Head of caudate nucleus (tissue), 42 donors: ENCODE measurements at regions not wholly inside any gene's neighbourhood (a gene's known extent, or its start where the extent isn't known, plus 50 kb on each side); places are given as distances from the start of the nearest gene placed in this dataset.
A peak's percentile ranks its signal among the peaks of the same experiment; 100 is the strongest.

ENCODE experiments used
- DNase-seq, 42 donors: peaks; one replicate each; pipeline versions ENCODE4 v3.0.0 to v3.0.0-alpha.2; 2020 to 2021; ENCODE audit warnings: mixed read lengths in 7 of 42
- intact Hi-C: fragments of 100-400 bp; cut with DNase I; formaldehyde crosslinking; loops from one replicate; pipeline ENCODE4 v1.15.0; 2022

- intact Hi-C loops: no loop called here
- DNase-seq: no peak
Measured at GRCh38 chr4:11546391-11547175, 117.9 kb upstream of the HS3ST1 start.

GRCh38 chr4:11545651-11546050 is 117.0 kb upstream of the HS3ST1 start:
- intact Hi-C loops: no loop called here

DNA sequence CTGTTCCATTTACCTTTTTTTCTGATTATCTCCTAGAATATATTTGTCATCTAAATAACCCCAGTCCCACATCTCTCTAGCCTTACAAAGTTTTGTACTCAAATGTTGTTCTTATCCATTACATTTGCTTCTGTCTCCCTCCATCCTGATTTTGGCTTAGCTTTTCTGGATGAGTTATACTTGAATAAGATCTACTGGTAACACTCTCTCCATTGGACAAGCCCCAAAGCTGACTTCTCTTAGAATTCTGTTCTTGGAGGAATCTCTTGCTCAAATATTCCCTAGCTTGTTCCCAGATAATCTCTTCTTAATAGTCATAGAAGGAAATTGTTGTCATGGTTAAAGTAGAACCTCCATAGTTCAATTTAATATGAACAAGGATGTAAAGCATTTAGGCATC is 115.5 kb upstream of the HS3ST1 start:
- no peak for DNase-seq
- intact Hi-C loops: no loop called here

More at GRCh38 chr4:11545651-11546050, 117.0 kb upstream of the HS3ST1 start:
- DNase-seq: no peak

GRCh38 chr4:11543706-11544105 is 115.0 kb upstream of the HS3ST1 start:
- intact Hi-C loops: no loop called here
- no peak for DNase-seq

- intact Hi-C loops: no loop called here
- DNase-seq: no peak
Measured at GRCh38 chr4:11542952-11543351, 114.3 kb upstream of the HS3ST1 start.

DNA sequence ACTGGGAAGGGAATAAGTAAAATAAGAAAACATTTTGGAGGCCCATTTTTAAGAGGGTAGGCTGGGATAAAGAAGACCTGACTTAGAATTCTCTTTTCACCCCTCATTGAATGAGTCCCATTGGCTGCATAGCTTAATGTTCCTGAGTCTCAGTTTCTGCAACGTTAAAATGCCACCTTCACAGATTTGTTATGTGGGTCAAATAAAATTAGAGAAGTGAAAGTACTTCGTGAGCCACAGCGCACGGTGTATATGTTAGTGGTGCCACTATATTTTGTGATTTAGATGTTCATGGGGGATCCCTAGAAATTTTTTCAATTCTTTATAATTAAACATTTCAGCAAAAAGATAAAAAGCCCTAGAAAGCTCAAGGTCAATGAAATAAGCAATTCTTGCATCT is 109.2 kb upstream of the HS3ST1 start:
- no peak for DNase-seq
- intact Hi-C loops: no loop called here

DNA sequence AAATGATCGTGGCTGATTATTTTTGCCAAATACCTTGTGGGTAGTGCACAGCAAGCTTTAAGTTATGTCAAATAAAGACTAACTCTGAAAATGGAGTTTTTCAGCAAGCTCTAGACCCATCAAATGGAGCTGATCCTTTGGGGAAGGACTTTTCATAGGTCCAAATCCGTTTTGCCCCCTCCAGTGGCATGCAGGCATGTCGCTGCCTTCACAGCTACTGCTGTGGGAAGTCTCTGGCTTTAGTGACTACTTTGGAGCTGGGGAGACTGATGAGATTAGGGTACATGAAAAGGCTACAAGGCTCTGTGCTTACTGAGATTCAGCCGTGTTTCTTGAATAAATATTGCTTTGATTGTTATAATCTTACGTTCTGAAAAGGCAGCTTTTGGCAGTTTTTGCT is 106.6 kb upstream of the HS3ST1 start:
- DNase-seq: no peak
- intact Hi-C loops: no loop called here

DNA sequence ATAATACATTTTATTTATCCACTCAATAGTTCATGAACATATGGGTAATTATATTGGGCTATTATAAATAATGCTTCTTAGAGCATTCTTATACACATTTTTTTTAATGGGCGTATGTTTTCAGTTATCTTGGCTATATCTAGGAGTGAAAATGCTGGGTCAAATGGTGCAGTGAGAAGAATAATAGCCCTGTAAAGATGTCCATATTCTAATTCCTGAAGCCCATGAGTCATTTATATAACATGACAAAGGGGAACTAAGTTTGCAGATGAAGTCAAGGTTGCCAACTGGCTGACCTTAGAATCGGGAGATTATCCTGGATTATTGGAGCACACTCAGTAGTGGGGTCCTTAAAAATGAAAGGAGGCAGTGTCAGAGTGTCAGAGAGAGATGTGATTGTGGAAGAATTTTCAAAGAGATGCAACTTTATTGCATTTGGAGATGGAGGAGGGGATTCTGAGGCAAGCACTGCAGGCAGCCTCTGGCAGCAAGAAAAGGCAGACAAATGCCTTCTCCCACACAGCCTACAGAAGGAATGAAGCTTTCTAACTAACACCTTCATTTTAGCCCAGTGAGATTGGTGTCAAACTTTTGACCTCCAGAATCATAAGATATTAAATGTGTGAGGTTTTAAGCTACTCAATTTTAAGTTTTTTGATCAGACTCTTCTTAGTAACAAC is 106.1 kb upstream of the HS3ST1 start:
- no peak for DNase-seq
- intact Hi-C loops: no loop called here

- no peak for DNase-seq
- intact Hi-C loops: no loop called here
Measured at GRCh38 chr4:11532138-11532537, 103.4 kb upstream of the HS3ST1 start.

GRCh38 chr4:11529625-11530201 is 101.0 kb upstream of the HS3ST1 start:
- intact Hi-C loops: no loop called here
- DNase-seq: no peak

DNA sequence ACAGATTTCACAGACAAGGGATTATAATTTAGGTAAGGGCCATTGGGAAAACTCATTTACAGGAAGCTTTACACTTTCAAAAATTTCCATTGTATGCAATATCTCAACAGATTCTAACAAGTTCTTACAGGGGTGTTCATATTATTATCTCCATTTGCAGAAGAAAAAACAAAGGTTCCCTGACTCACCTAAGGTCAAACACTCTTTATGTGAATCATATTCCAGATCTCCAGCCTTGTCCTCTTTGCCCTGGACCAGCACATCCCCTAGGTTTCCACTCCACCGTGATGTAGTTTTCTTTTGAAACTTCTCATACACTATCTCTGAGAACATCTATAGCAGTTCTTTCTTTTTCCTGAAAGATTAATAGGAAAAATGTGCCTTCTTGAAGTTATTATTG is 96.4 kb upstream of the HS3ST1 start:
- intact Hi-C loops: no loop called here
- DNase-seq: no peak

- no peak for DNase-seq
- intact Hi-C loops: no loop called here
Measured at GRCh38 chr4:11518754-11519153, 90.1 kb upstream of the HS3ST1 start.

GRCh38 chr4:11514779-11515419 is 86.2 kb upstream of the HS3ST1 start:
- peak in 1 of 42 donors; percentile 45 for DNase-seq
- intact Hi-C loops: no loop called here

GRCh38 chr4:11514003-11514402 is 85.3 kb upstream of the HS3ST1 start:
- intact Hi-C loops: no loop called here
- DNase-seq: no peak

DNA sequence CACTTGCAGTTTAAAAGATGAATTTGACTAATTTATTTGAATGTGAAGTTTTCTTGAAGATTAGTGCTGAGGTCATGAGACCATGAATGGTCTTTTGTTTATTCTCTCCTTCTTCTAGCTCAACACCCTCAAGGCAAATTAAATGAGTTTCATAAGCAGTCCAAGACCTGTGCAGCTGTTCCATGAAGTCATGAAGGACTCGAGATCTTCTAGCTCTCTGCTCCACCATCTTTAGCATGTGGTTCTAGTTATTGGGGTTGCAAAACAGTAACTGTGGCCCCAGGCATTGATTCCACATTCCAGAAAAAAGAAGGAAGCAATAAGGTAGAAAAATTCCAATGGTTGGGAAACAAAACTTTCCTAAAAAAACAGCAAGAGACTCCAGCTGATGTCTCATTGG is 84.2 kb upstream of the HS3ST1 start:
- intact Hi-C loops: no loop called here
- no peak for DNase-seq

DNA sequence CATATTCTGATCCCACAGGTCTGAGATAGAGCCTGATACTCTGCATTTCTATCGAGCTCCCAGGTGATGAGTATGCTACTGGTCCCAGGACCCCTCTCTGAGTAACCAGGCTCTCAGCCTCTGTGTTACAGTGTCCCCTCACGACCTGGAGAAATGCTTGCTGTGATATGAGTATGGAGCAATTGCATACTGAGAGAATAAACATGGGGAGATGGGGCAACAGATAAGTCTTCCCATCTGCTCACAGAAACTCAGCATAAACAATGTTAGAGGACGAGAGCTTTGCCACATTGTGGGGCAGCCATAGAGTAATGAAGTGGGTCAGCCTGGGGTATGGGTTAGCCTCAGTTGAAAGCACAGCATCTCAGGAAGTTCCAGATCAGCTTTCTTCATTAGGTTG is 82.6 kb upstream of the HS3ST1 start:
- intact Hi-C loops: no loop called here

GRCh38 chr4:11507920-11508319 is 79.2 kb upstream of the HS3ST1 start:
- DNase-seq: no peak
- intact Hi-C loops: no loop called here

More for the DNA sequence above, 82.6 kb upstream of the HS3ST1 start:
- no peak for DNase-seq

DNA sequence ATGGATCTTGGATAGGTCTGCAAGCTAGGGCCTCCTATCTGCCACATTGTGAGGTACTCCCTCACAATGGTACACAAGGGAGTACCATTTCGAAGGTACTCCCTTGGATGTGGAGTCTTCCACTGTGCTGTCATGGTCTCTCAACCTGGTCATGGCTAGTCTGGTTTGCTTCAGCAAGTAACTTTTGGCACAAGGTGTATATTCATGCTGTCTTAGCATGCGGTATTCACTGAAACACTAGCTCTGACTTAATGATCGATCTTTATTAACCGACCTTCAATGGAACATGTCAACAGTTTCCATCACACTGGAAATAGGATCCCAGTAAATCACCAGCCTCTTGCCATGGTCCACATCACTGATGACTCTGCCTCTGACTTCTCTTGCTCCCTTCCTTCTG is 77.5 kb upstream of the HS3ST1 start:
- intact Hi-C loops: no loop called here
- no peak for DNase-seq

- no peak for DNase-seq
- intact Hi-C loops: no loop called here
Measured at GRCh38 chr4:11505221-11505971, 76.7 kb upstream of the HS3ST1 start.
